HepG2 (cell line): ENCODE measurements at regions not wholly inside any gene's neighbourhood (a gene's known extent, or its start where the extent isn't known, plus 50 kb on each side); places are given as distances from the start of the nearest gene placed in this dataset.

Experiments used
- ATF1 ChIP-seq: IDR thresholded peaks from 2 replicates; pipeline ENCODE4 v1.6.1; 2016; ENCODE audit warnings: mild to moderate bottlenecking, control low read depth
- SOX5 ChIP-seq: IDR thresholded peaks from 2 replicates; pipeline ENCODE4 v1.6.1; 2016; ENCODE audit warnings: borderline replicate concordance
- SUZ12 ChIP-seq: fragments of 150-350 bp; IDR thresholded peaks from 2 replicates; pipeline ENCODE4 v1.6.1; 2014; ENCODE audit warnings: low read depth, low read length
- ZKSCAN1 ChIP-seq: fragments of 150-350 bp; IDR thresholded peaks from 2 replicates; pipeline ENCODE4 v1.6.1; 2014; ENCODE audit warnings: low read length
- ZNF230 ChIP-seq: sonication (generic); formaldehyde crosslinking; IDR thresholded peaks from 2 replicates; pipeline ENCODE4 v1.4.0; 2020; ENCODE audit warnings: mild to moderate bottlenecking, missing genetic modification reagents
- ZZZ3 ChIP-seq: sonication (generic); formaldehyde crosslinking; IDR thresholded peaks from 2 replicates; pipeline ENCODE4 v1.4.0; 2020; ENCODE audit warnings: missing genetic modification reagents, mild to moderate bottlenecking, borderline replicate concordance
- TF ChIP-seq, protein P1 (sequence below): sonication (generic); formaldehyde crosslinking; IDR thresholded peaks from 2 replicates; pipeline ENCODE4 v1.8.1; 2023; ENCODE audit warnings: missing genetic modification reagents, inconsistent platforms, borderline replicate concordance
- TF ChIP-seq, protein P2 (sequence below): IDR thresholded peaks from 2 replicates; pipeline ENCODE4 v1.6.1; 2012; ENCODE audit warnings: low read depth, low read length, improper control_type of control experiment
- TF ChIP-seq, protein P3 (sequence below): fragments of 450-650 bp; IDR thresholded peaks from 2 replicates; pipeline ENCODE4 v1.6.1; 2016

GRCh38 chr2:88247531-88247930, 77.4 kb downstream of the THNSL2 start:
- TF ChIP-seq, protein P1, sequence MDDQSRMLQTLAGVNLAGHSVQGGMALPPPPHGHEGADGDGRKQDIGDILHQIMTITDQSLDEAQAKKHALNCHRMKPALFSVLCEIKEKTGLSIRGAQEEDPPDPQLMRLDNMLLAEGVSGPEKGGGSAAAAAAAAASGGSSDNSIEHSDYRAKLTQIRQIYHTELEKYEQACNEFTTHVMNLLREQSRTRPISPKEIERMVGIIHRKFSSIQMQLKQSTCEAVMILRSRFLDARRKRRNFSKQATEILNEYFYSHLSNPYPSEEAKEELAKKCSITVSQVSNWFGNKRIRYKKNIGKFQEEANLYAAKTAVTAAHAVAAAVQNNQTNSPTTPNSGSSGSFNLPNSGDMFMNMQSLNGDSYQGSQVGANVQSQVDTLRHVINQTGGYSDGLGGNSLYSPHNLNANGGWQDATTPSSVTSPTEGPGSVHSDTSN (CRISPR knock-in tag): no peak
- TF ChIP-seq, protein P2, sequence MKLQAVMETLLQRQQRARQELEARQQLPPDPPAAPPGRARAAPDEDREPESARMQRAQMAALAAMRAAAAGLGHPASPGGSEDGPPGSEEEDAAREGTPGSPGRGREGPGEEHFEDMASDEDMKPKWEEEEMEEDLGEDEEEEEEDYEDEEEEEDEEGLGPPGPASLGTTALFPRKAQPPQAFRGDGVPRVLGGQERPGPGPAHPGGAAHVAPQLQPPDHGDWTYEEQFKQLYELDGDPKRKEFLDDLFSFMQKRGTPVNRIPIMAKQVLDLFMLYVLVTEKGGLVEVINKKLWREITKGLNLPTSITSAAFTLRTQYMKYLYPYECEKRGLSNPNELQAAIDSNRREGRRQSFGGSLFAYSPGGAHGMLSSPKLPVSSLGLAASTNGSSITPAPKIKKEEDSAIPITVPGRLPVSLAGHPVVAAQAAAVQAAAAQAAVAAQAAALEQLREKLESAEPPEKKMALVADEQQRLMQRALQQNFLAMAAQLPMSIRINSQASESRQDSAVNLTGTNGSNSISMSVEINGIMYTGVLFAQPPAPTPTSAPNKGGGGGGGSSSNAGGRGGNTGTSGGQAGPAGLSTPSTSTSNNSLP: no peak
- TF ChIP-seq ATF1 (CRISPR knock-in tag) (no peak), ZZZ3 (CRISPR knock-in tag) (no peak), ZKSCAN1 (no peak), SOX5 (CRISPR knock-in tag) (no peak), ZNF230 (CRISPR knock-in tag) (no peak), SUZ12 (no peak)
- TF ChIP-seq, protein P3, sequence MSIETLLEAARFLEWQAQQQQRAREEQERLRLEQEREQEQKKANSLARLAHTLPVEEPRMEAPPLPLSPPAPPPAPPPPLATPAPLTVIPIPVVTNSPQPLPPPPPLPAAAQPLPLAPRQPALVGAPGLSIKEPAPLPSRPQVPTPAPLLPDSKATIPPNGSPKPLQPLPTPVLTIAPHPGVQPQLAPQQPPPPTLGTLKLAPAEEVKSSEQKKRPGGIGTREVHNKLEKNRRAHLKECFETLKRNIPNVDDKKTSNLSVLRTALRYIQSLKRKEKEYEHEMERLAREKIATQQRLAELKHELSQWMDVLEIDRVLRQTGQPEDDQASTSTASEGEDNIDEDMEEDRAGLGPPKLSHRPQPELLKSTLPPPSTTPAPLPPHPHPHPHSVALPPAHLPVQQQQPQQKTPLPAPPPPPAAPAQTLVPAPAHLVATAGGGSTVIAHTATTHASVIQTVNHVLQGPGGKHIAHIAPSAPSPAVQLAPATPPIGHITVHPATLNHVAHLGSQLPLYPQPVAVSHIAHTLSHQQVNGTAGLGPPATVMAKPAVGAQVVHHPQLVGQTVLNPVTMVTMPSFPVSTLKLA: no peak
